WTC11 (cell line): ENCODE measurements at regions not wholly inside any gene's neighbourhood (a gene's known extent, or its start where the extent isn't known, plus 50 kb on each side); places are given as distances from the start of the nearest gene placed in this dataset.

Experiments used
- ATAC-seq: fragments of 200-7000 bp; cut with Tn5 transposase; 2 replicates; pipeline ENCODE4 v1.10.0; 2021; ENCODE audit warnings: mild to moderate bottlenecking, moderate library complexity
- CTCF ChIA-PET: fragments of 300-600 bp; sonication (Branson Sonifier 250); formaldehyde crosslinking; loops from one replicate; lab custom pipeline; 2021; ENCODE audit warnings: antibody characterized with exemption; lab: Charles Lee
- POLR2A ChIA-PET: fragments of 350-600 bp; sonication (Branson Sonifier 250); formaldehyde crosslinking; loops from one replicate; lab custom pipeline; 2021; ENCODE audit warnings: antibody characterized with exemption; lab: Charles Lee
- DNase-seq: peaks from one replicate; pipeline ENCODE4 v3.0.0; 2021; ENCODE audit warnings: low spot score
- H3K27ac Mint-ChIP-seq: 2 replicates; pipeline ENCODE4 v1.8.0; 2021; ENCODE audit warnings: mixed read lengths
- H3K27me3 Mint-ChIP-seq: 2 replicates; pipeline ENCODE4 v1.8.0; 2021; ENCODE audit warnings: low read depth, mild to moderate bottlenecking, moderate library complexity, mixed read lengths
- H3K36me3 Mint-ChIP-seq: 2 replicates; pipeline ENCODE4 v1.8.0; 2021; ENCODE audit warnings: mixed read lengths
- H3K4me1 Mint-ChIP-seq: 2 replicates; pipeline ENCODE4 v1.8.0; 2022; ENCODE audit warnings: mixed read lengths
- H3K4me3 Mint-ChIP-seq: 2 replicates; pipeline ENCODE4 v1.8.0; 2021; ENCODE audit warnings: mild to moderate bottlenecking, moderate library complexity, mixed read lengths
- H3K9me3 Mint-ChIP-seq: 2 replicates; pipeline ENCODE4 v1.8.0; 2021; ENCODE audit warnings: mixed read lengths
- EMX1 ChIP-seq: fragments of 250-450 bp; sonication (Bioruptor Pico); IDR thresholded peaks from 2 replicates; pipeline ENCODE4 v1.8.0; 2021; ENCODE audit warnings: mild to moderate bottlenecking
- FOXJ3 ChIP-seq: sonication (generic); formaldehyde crosslinking; IDR thresholded peaks from 2 replicates; pipeline ENCODE4 v1.9.0; 2021; ENCODE audit warnings: missing genetic modification reagents, mild to moderate bottlenecking, borderline replicate concordance
- FOXK1 ChIP-seq: sonication (generic); formaldehyde crosslinking; IDR thresholded peaks from 2 replicates; pipeline ENCODE4 v1.8.0; 2022; ENCODE audit warnings: mild to moderate bottlenecking, moderate library complexity, missing genetic modification reagents
- NR3C1 ChIP-seq: sonication (generic); formaldehyde crosslinking; conservative IDR thresholded peaks from 2 replicates; pipeline ENCODE4 v1.8.1; 2023; ENCODE audit warnings: low read depth, mild to moderate bottlenecking, missing genetic modification reagents
- OVOL2 ChIP-seq: fragments of 250-450 bp; sonication (Bioruptor Pico); IDR thresholded peaks from 2 replicates; pipeline ENCODE4 v1.9.0; 2021; ENCODE audit warnings: mild to moderate bottlenecking, borderline replicate concordance
- PRRX2 ChIP-seq: fragments of 250-450 bp; sonication (Bioruptor Pico); IDR thresholded peaks from 2 replicates; pipeline ENCODE4 v1.8.0; 2021; ENCODE audit warnings: mild to moderate bottlenecking
- RELA ChIP-seq: sonication (generic); formaldehyde crosslinking; IDR thresholded peaks from 2 replicates; pipeline ENCODE4 v1.8.1; 2022; ENCODE audit warnings: missing genetic modification reagents, mild to moderate bottlenecking, borderline replicate concordance
- SOX15 ChIP-seq: fragments of 250-450 bp; sonication (Bioruptor Pico); IDR thresholded peaks from 2 replicates; pipeline ENCODE4 v1.9.0; 2021; ENCODE audit warnings: mild to moderate bottlenecking
- SP1 ChIP-seq: sonication (generic); formaldehyde crosslinking; conservative IDR thresholded peaks from 2 replicates; pipeline ENCODE4 v1.8.1; 2022; ENCODE audit warnings: missing genetic modification reagents
- TCF7 ChIP-seq: sonication (generic); formaldehyde crosslinking; IDR thresholded peaks from 2 replicates; pipeline ENCODE4 v1.8.0; 2022; ENCODE audit warnings: mild to moderate bottlenecking, low read depth, missing genetic modification reagents, moderate library complexity
- ZNF396 ChIP-seq: fragments of 250-450 bp; sonication (Bioruptor Pico); IDR thresholded peaks from 2 replicates; pipeline ENCODE4 v1.8.0; 2021; ENCODE audit warnings: mild to moderate bottlenecking, moderate library complexity, borderline replicate concordance
- ZNF423 ChIP-seq: fragments of 250-450 bp; sonication (Bioruptor Pico); IDR thresholded peaks from 2 replicates; pipeline ENCODE4 v2.1.2; 2022; ENCODE audit warnings: mild to moderate bottlenecking, moderate library complexity
- TF ChIP-seq, protein P1 (sequence below): fragments of 250-450 bp; sonication (Bioruptor Pico); IDR thresholded peaks from 2 replicates; pipeline ENCODE4 v1.8.0; 2021; ENCODE audit warnings: mild to moderate bottlenecking
- TF ChIP-seq, protein P2 (sequence below): sonication (generic); formaldehyde crosslinking; IDR thresholded peaks from 2 replicates; pipeline ENCODE4 v1.8.1; 2023; ENCODE audit warnings: mild to moderate bottlenecking, missing genetic modification reagents, borderline replicate concordance
- TF ChIP-seq, protein P3 (sequence below): sonication (generic); formaldehyde crosslinking; IDR thresholded peaks from 2 replicates; pipeline ENCODE4 v1.8.0; 2023; ENCODE audit warnings: missing genetic modification reagents, mild to moderate bottlenecking, borderline replicate concordance
- TF ChIP-seq, protein P4 (sequence below): fragments of 250-450 bp; sonication (Bioruptor Pico); IDR thresholded peaks from 2 replicates; pipeline ENCODE4 v1.9.0; 2021; ENCODE audit warnings: mild to moderate bottlenecking
- TF ChIP-seq, protein P5 (sequence below): sonication (generic); formaldehyde crosslinking; IDR thresholded peaks from 2 replicates; pipeline ENCODE4 v1.8.1; 2022; ENCODE audit warnings: low read depth, mild to moderate bottlenecking, moderate library complexity, missing genetic modification reagents, borderline replicate concordance
- TF ChIP-seq, protein P6 (sequence below): sonication (generic); formaldehyde crosslinking; IDR thresholded peaks from 2 replicates; pipeline ENCODE4 v1.8.0; 2023; ENCODE audit warnings: missing genetic modification reagents

DNA sequence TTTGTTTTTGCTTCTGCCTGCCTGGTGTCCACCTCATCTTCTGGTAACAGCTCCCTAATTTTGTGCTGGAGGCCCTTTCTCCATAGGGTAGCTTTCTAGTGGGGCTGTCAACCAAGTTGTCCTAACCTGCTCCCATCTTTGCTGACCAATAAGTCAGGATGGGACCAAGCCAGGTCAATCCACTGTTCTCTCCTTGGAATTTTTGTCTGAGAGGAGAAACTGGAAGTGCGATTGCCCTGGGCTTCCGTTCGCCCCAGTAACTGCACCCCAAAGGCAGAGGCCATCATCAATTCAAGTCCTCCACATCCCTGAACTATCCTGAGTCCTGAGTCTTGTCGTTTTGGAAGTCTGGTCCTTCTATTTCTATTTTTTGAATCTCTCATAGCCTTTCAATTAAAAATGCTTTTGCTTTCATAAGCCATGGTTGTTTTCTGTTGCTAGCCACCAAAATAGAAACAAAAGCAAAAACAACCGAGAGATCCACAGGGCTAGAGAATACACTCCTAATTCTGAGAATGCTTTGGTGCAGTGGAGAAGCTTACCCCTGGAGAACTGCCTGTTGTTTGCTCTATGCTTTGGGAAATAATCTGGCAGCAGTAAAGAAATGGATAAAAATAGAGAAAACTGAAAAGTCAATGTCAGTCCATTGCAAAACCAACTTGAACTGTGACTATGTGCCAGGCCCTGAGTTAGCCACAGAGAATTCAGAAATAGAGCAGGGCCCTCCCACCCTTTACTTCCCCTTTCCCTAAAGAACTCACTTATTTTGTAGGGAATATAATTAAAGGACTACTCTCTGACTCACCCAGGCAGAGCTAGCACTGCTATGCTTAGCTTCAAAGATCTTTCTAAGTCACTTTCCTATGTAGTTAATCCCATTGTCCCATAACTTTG, 368.1 kb downstream of the CXCL12 start:
- no peak overlapping the region for H3K4me3 Mint-ChIP-seq
- ATAC-seq (no peak), DNase-seq (no peak)
- 0 out of 2 replicates have a peak, but pooled peaks cover 4% of the 10 kb centered on the region for H3K36me3 Mint-ChIP-seq
- ChIA-PET POLR2A (no interaction called here), CTCF (interaction anchor here (1.2 kb wide), 2 partner anchors 13 to 30 kb away, joined by 3 read pairs; no protein-coding TSS in a partner anchor)
- H3K9me3 Mint-ChIP-seq, result peaks cover 14% of the 10 kb centered on the region
- H3K4me1 Mint-ChIP-seq, result peaks cover 5% of the 10 kb centered on the region; the same call in 1 of the 2 replicates
- H3K27me3 Mint-ChIP-seq, result no peaks in the 10 kb centered on the region
- TF ChIP-seq, protein P1, sequence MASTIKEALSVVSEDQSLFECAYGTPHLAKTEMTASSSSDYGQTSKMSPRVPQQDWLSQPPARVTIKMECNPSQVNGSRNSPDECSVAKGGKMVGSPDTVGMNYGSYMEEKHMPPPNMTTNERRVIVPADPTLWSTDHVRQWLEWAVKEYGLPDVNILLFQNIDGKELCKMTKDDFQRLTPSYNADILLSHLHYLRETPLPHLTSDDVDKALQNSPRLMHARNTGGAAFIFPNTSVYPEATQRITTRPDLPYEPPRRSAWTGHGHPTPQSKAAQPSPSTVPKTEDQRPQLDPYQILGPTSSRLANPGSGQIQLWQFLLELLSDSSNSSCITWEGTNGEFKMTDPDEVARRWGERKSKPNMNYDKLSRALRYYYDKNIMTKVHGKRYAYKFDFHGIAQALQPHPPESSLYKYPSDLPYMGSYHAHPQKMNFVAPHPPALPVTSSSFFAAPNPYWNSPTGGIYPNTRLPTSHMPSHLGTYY, result no peak
- TF ChIP-seq SP1 (CRISPR knock-in tag), result no peak
- TF ChIP-seq EMX1 (CRISPR knock-in tag), result no peak
- TF ChIP-seq, protein P2, sequence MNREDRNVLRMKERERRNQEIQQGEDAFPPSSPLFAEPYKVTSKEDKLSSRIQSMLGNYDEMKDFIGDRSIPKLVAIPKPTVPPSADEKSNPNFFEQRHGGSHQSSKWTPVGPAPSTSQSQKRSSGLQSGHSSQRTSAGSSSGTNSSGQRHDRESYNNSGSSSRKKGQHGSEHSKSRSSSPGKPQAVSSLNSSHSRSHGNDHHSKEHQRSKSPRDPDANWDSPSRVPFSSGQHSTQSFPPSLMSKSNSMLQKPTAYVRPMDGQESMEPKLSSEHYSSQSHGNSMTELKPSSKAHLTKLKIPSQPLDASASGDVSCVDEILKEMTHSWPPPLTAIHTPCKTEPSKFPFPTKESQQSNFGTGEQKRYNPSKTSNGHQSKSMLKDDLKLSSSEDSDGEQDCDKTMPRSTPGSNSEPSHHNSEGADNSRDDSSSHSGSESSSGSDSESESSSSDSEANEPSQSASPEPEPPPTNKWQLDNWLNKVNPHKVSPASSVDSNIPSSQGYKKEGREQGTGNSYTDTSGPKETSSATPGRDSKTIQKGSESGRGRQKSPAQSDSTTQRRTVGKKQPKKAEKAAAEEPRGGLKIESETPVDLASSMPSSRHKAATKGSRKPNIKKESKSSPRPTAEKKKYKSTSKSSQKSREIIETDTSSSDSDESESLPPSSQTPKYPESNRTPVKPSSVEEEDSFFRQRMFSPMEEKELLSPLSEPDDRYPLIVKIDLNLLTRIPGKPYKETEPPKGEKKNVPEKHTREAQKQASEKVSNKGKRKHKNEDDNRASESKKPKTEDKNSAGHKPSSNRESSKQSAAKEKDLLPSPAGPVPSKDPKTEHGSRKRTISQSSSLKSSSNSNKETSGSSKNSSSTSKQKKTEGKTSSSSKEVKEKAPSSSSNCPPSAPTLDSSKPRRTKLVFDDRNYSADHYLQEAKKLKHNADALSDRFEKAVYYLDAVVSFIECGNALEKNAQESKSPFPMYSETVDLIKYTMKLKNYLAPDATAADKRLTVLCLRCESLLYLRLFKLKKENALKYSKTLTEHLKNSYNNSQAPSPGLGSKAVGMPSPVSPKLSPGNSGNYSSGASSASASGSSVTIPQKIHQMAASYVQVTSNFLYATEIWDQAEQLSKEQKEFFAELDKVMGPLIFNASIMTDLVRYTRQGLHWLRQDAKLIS, result no peak
- TF ChIP-seq, protein P3, sequence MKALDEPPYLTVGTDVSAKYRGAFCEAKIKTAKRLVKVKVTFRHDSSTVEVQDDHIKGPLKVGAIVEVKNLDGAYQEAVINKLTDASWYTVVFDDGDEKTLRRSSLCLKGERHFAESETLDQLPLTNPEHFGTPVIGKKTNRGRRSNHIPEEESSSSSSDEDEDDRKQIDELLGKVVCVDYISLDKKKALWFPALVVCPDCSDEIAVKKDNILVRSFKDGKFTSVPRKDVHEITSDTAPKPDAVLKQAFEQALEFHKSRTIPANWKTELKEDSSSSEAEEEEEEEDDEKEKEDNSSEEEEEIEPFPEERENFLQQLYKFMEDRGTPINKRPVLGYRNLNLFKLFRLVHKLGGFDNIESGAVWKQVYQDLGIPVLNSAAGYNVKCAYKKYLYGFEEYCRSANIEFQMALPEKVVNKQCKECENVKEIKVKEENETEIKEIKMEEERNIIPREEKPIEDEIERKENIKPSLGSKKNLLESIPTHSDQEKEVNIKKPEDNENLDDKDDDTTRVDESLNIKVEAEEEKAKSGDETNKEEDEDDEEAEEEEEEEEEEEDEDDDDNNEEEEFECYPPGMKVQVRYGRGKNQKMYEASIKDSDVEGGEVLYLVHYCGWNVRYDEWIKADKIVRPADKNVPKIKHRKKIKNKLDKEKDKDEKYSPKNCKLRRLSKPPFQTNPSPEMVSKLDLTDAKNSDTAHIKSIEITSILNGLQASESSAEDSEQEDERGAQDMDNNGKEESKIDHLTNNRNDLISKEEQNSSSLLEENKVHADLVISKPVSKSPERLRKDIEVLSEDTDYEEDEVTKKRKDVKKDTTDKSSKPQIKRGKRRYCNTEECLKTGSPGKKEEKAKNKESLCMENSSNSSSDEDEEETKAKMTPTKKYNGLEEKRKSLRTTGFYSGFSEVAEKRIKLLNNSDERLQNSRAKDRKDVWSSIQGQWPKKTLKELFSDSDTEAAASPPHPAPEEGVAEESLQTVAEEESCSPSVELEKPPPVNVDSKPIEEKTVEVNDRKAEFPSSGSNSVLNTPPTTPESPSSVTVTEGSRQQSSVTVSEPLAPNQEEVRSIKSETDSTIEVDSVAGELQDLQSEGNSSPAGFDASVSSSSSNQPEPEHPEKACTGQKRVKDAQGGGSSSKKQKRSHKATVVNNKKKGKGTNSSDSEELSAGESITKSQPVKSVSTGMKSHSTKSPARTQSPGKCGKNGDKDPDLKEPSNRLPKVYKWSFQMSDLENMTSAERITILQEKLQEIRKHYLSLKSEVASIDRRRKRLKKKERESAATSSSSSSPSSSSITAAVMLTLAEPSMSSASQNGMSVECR, result no peak
- no peak for TF ChIP-seq OVOL2 (CRISPR knock-in tag)
- no peak for TF ChIP-seq TCF7 (CRISPR knock-in tag)
- TF ChIP-seq ZNF423 (CRISPR knock-in tag), result no peak
- H3K27ac Mint-ChIP-seq, result no peak overlapping the region

DNA sequence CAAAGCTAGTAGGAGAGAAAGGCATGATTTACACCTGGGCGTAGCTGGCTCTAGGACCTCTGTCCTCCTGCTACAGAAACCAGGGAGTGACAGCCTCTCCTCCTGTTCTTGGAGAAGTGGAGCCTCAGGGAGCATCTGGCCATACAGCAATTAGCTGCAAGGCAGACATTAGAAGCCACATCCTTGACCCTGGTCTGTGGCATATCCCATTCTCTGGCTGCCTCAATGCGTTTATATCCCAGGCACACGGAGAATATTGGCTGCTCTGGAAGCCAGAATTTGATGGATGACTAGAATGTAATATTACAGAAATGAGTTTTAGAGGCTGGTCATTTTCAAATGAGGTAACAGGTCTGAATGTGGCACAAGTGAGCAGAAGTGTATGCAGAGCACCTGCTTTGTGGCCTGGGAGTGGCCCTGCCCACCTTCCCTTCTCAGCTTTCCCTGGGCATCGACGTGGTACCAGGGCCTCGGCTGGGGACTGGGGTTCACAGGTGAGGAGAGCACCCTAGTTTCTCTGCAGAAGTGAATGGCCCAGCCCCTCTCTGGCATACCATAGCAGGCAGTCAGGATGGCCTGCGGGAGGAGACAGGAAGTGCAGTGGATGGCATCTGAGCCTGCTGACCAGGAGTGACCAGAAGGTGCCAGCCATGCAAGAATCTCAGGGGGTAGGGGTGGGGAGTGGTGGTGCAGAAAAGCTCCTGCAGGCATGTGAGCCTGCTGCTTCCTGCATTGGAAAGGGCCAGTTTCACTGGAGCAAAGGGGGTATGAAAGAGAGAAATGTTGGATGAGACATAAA, 367.2 kb upstream of the ZNF32 start:
- Mint-ChIP-seq H3K27ac (no peak overlapping the region), H3K4me3 (no peak overlapping the region), H3K4me1 (no peaks in the 10 kb centered on the region), H3K36me3 (0 out of 2 replicates have a peak, but pooled peaks cover 4% of the 10 kb centered on the region), H3K27me3 (no peaks in the 10 kb centered on the region), H3K9me3 (peaks cover 14% of the 10 kb centered on the region)
- POLR2A ChIA-PET, result no interaction called here
- DNase-seq (no peak), ATAC-seq (no peak)
- no peak for TF ChIP-seq SP1 (CRISPR knock-in tag)
- TF ChIP-seq, protein P4, sequence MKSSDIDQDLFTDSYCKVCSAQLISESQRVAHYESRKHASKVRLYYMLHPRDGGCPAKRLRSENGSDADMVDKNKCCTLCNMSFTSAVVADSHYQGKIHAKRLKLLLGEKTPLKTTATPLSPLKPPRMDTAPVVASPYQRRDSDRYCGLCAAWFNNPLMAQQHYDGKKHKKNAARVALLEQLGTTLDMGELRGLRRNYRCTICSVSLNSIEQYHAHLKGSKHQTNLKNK (CRISPR knock-in tag), result no peak
- TF ChIP-seq FOXJ3 (CRISPR knock-in tag), result no peak
- TF ChIP-seq NR3C1 (CRISPR knock-in tag), result no peak
- TF ChIP-seq RELA (CRISPR knock-in tag), result no peak
- TF ChIP-seq ZNF396 (CRISPR knock-in tag), result no peak
- TF ChIP-seq PRRX2 (CRISPR knock-in tag), result no peak
- TF ChIP-seq, protein P5, sequence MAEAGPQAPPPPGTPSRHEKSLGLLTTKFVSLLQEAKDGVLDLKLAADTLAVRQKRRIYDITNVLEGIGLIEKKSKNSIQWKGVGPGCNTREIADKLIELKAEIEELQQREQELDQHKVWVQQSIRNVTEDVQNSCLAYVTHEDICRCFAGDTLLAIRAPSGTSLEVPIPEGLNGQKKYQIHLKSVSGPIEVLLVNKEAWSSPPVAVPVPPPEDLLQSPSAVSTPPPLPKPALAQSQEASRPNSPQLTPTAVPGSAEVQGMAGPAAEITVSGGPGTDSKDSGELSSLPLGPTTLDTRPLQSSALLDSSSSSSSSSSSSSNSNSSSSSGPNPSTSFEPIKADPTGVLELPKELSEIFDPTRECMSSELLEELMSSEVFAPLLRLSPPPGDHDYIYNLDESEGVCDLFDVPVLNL, result no peak
- TF ChIP-seq, protein P6, sequence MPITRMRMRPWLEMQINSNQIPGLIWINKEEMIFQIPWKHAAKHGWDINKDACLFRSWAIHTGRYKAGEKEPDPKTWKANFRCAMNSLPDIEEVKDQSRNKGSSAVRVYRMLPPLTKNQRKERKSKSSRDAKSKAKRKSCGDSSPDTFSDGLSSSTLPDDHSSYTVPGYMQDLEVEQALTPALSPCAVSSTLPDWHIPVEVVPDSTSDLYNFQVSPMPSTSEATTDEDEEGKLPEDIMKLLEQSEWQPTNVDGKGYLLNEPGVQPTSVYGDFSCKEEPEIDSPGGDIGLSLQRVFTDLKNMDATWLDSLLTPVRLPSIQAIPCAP (CRISPR knock-in tag), result no peak
- no peak for TF ChIP-seq FOXK1 (CRISPR knock-in tag)
- TF ChIP-seq SOX15 (CRISPR knock-in tag), result no peak
- CTCF ChIA-PET, result interaction anchor here (1.2 kb wide), 1 partner anchor 31 kb away, joined by 3 read pairs; no protein-coding TSS in a partner anchor
